B cell (primary cell): ENCODE measurements at regions not wholly inside any gene's neighbourhood (a gene's known extent, or its start where the extent isn't known, plus 50 kb on each side); places are given as distances from the start of the nearest gene placed in this dataset.

Source experiments
- CTCF ChIP-seq: fragments of 200-600 bp; IDR thresholded peaks from one replicate; pipeline ENCODE4 v1.8.0; 2022; ENCODE audit warnings: antibody characterized with exemption, mild to moderate bottlenecking
- EZH2 ChIP-seq: IDR thresholded peaks from 2 replicates; pipeline ENCODE4 v1.6.1; 2012; ENCODE audit warnings: borderline replicate concordance, low read depth, mild to moderate bottlenecking, moderate library complexity, low read length; ENCODE audit not compliant: insufficient read depth, poor library complexity, severe bottlenecking

- TF ChIP-seq CTCF (no peak), EZH2 (no peak)
Observed at GRCh38 chr4:182082910-182083309, 160.3 kb upstream of the TENM3 start.
